H9 (cell line): ENCODE measurements at regions not wholly inside any gene's neighbourhood (a gene's known extent, or its start where the extent isn't known, plus 50 kb on each side); places are given as distances from the start of the nearest gene placed in this dataset.

Source experiments
- DNase-seq: peaks from one replicate; pipeline ENCODE4 v3.0.0-alpha.2; 2017
- H2AFZ ChIP-seq: one replicate; pipeline ENCODE4 v1.6.1; 2013; ENCODE audit warnings: mild to moderate bottlenecking, low read length, control low read depth, moderate library complexity
- H2AK5ac ChIP-seq: 2 replicates; pipeline ENCODE4 v1.6.1; 2013; ENCODE audit warnings: low read length, control low read depth, mixed read lengths; ENCODE audit not compliant: insufficient read length
- H2BK120ac ChIP-seq: one replicate; pipeline ENCODE4 v1.6.1; 2013; ENCODE audit warnings: low read depth, mild to moderate bottlenecking, low read length, control low read depth, inconsistent platforms; ENCODE audit not compliant: poor library complexity, severe bottlenecking
- H2BK12ac ChIP-seq: 2 replicates; pipeline ENCODE4 v1.6.1; 2013; ENCODE audit warnings: low read length, control low read depth, mixed read lengths, low read depth; ENCODE audit not compliant: insufficient read length
- H2BK15ac ChIP-seq: 2 replicates; pipeline ENCODE4 v1.6.1; 2013; ENCODE audit warnings: low read depth, low read length, control low read depth
- H2BK20ac ChIP-seq: one replicate; pipeline ENCODE4 v1.6.1; 2013; ENCODE audit warnings: low read depth, mild to moderate bottlenecking, low read length, control low read depth, inconsistent platforms; ENCODE audit not compliant: poor library complexity, severe bottlenecking
- H2BK5ac ChIP-seq: 2 replicates; pipeline ENCODE4 v1.6.1; 2013; ENCODE audit warnings: low read length, control low read depth, mixed read lengths; ENCODE audit not compliant: insufficient read length
- H3K14ac ChIP-seq: 2 replicates; pipeline ENCODE4 v1.6.1; 2013; ENCODE audit warnings: low read length, control low read depth; ENCODE audit not compliant: insufficient read depth
- H3K18ac ChIP-seq: 2 replicates; pipeline ENCODE4 v1.6.1; 2013; ENCODE audit warnings: low read depth, mild to moderate bottlenecking, mixed read lengths, low read length, control low read depth; ENCODE audit not compliant: insufficient read length
- H3K23ac ChIP-seq: 2 replicates; pipeline ENCODE4 v1.6.1; 2013; ENCODE audit warnings: low read length, control low read depth, mixed read lengths, low read depth; ENCODE audit not compliant: insufficient read length
- H3K23me2 ChIP-seq: 2 replicates; pipeline ENCODE4 v1.6.1; 2013; ENCODE audit warnings: low read depth, mild to moderate bottlenecking, mixed read lengths, low read length, control low read depth; ENCODE audit not compliant: insufficient read length, poor library complexity, severe bottlenecking
- H3K27ac ChIP-seq: 2 replicates; pipeline ENCODE4 v1.5.1; 2013; ENCODE audit warnings: low read length, control low read depth, mixed read lengths, low read depth; ENCODE audit not compliant: insufficient read length
- H3K27me3 ChIP-seq: 2 replicates; pipeline ENCODE4 v1.6.1; 2013; ENCODE audit warnings: low read length, control low read depth, inconsistent platforms; ENCODE audit not compliant: insufficient read depth
- H3K4ac ChIP-seq: 2 replicates; pipeline ENCODE4 v1.6.1; 2013; ENCODE audit warnings: low read depth, mild to moderate bottlenecking, control low read depth, inconsistent platforms, low read length, moderate library complexity
- H3K4me1 ChIP-seq: 2 replicates; pipeline ENCODE4 v1.6.1; 2013; ENCODE audit warnings: low read length, control low read depth, inconsistent platforms; ENCODE audit not compliant: insufficient read depth
- H3K4me2 ChIP-seq: 2 replicates; pipeline ENCODE4 v1.6.1; 2013; ENCODE audit warnings: low read length, control low read depth, mixed read lengths; ENCODE audit not compliant: insufficient read length, insufficient read depth
- H3K56ac ChIP-seq: 2 replicates; pipeline ENCODE4 v1.6.1; 2013; ENCODE audit warnings: low read depth, mild to moderate bottlenecking, mixed read lengths, low read length, control low read depth; ENCODE audit not compliant: insufficient read length
- H3K79me1 ChIP-seq: 2 replicates; pipeline ENCODE4 v1.6.1; 2013; ENCODE audit warnings: low read depth, mild to moderate bottlenecking, moderate library complexity, low read length, control low read depth, inconsistent platforms; ENCODE audit not compliant: insufficient read depth, poor library complexity, severe bottlenecking
- H3K79me2 ChIP-seq: 2 replicates; pipeline ENCODE4 v1.6.1; 2013; ENCODE audit warnings: low read length, control low read depth, inconsistent platforms; ENCODE audit not compliant: insufficient read depth
- H3K9ac ChIP-seq: 2 replicates; pipeline ENCODE4 v1.6.1; 2013; ENCODE audit warnings: low read length, control low read depth, mixed read lengths; ENCODE audit not compliant: insufficient read length; ENCODE audit errors: extremely low read depth
- H3K9me3 ChIP-seq: one replicate; pipeline ENCODE4 v1.6.1; 2013; ENCODE audit warnings: low read depth, low read length, inconsistent platforms; ENCODE audit not compliant: control insufficient read depth
- H3T11ph ChIP-seq: one replicate; pipeline ENCODE4 v1.6.1; 2013; ENCODE audit warnings: mild to moderate bottlenecking, low read length, control low read depth, inconsistent platforms
- H4K20me1 ChIP-seq: one replicate; pipeline ENCODE4 v1.6.1; 2013; ENCODE audit not compliant: control insufficient read depth, insufficient read length, insufficient read depth
- H4K5ac ChIP-seq: 2 replicates; pipeline ENCODE4 v1.6.1; 2013; ENCODE audit warnings: low read depth, mild to moderate bottlenecking, mixed read lengths, low read length, control low read depth; ENCODE audit not compliant: insufficient read length
- H4K8ac ChIP-seq: replicated peaks from 2 replicates; pipeline ENCODE4 v1.6.1; 2013; ENCODE audit warnings: low read length, control low read depth, mixed read lengths, low read depth; ENCODE audit not compliant: insufficient read length
- H4K91ac ChIP-seq: 2 replicates; pipeline ENCODE4 v1.6.1; 2013; ENCODE audit warnings: low read depth, mild to moderate bottlenecking, moderate library complexity, mixed read lengths, low read length, control low read depth; ENCODE audit not compliant: insufficient read length
- H3K27ac Mint-ChIP-seq, 3 experiments: 2 replicates in 2 of 3; 3 replicates in 1 of 3; pipeline ENCODE4 v1.8.0; 2020 to 2021; ENCODE audit warnings: mixed read lengths in 3 of 3, mild to moderate bottlenecking in 1 of 3, moderate library complexity in 1 of 3
- H3K27me3 Mint-ChIP-seq: 2 replicates; pipeline ENCODE4 v1.8.0; 2021; ENCODE audit warnings: low read depth, mild to moderate bottlenecking, moderate library complexity, mixed read lengths
- H3K36me3 Mint-ChIP-seq, 3 experiments: 2 replicates in 2 of 3; 3 replicates in 1 of 3; pipeline ENCODE4 v1.8.0; 2020 to 2021; ENCODE audit warnings: low read depth in 3 of 3, mixed read lengths in 3 of 3; ENCODE audit not compliant: insufficient read depth in 1 of 3
- H3K4me1 Mint-ChIP-seq, 2 experiments: 2 replicates each; pipeline ENCODE4 v1.8.0; 2020; ENCODE audit warnings: mixed read lengths in 2 of 2
- H3K4me3 Mint-ChIP-seq, 2 experiments: 2 replicates in 1 of 2; 3 replicates in 1 of 2; pipeline ENCODE4 v1.8.0; 2020 to 2021; ENCODE audit warnings: mild to moderate bottlenecking in 2 of 2, mixed read lengths in 2 of 2, moderate library complexity in 1 of 2
- H3K9me3 Mint-ChIP-seq, 2 experiments: 2 replicates in 1 of 2; 3 replicates in 1 of 2; pipeline ENCODE4 v1.8.0; 2020; ENCODE audit warnings: mild to moderate bottlenecking in 2 of 2, mixed read lengths in 2 of 2, moderate library complexity in 1 of 2
- CTCF ChIP-seq: fragments of 200-600 bp; sonication (generic); conservative IDR thresholded peaks from 3 replicates; pipeline ENCODE4 v1.8.0; 2021; ENCODE audit warnings: antibody characterized with exemption, mild to moderate bottlenecking
- WGBS: extraction: QIAGEN DNeasy Blood & Tissue Kit; methylation state at CpG from one replicate; pipeline ENCODE4 v1.1.7; 2013; ENCODE audit warnings: missing lambda C conversion rate, low lambda C conversion rate, mixed read lengths; ENCODE audit not compliant: insufficient read length; ENCODE audit errors: extremely low coverage; 5-methylcytosine and 5-hydroxymethylcytosine counted together

- WGBS, result no CpG with 5 or more reads among the region's 5 CpGs
- Histone ChIP-seq H4K91ac (no peak overlapping the region), H2AK5ac (no peak overlapping the region), H2BK5ac (no peak overlapping the region), H3K4me1 (no peaks in the 10 kb centered on the region), H3K23me2 (no peaks in the 10 kb centered on the region), H3K4ac (no peak overlapping the region), H2BK12ac (no peak overlapping the region), H3K18ac (no peak overlapping the region), H3K79me2 (no peaks in the 10 kb centered on the region), H3K27ac (no peak overlapping the region), H3K9ac (no peak overlapping the region), H3T11ph (no peak overlapping the region), H3K56ac (no peak overlapping the region), H2BK120ac (no peak overlapping the region), H3K9me3 (no peaks in the 10 kb centered on the region), H2BK15ac (no peak overlapping the region), H3K27me3 (no peaks in the 10 kb centered on the region), H3K4me2 (no peak overlapping the region), H2BK20ac (no peak overlapping the region), H3K23ac (no peak overlapping the region), H4K20me1 (no peaks in the 10 kb centered on the region), H4K8ac (no peak overlapping the region), H3K14ac (no peak overlapping the region), H4K5ac (no peak overlapping the region), H3K79me1 (no peaks in the 10 kb centered on the region), H2AFZ (no peak overlapping the region)
- no peaks in the 10 kb centered on the region for H3K27me3 Mint-ChIP-seq
- H3K36me3 Mint-ChIP-seq, result peaks cover 0 to 7% (median 3%) of the 10 kb centered on the region in 3 experiments; a peak in 2 of 7 replicates
- no peak for DNase-seq
- TF ChIP-seq CTCF, result no peak
- H3K4me1 Mint-ChIP-seq, result no peaks in the 10 kb centered on the region
- H3K27ac Mint-ChIP-seq, result no peak overlapping the region
- H3K4me3 Mint-ChIP-seq, result no peak overlapping the region
- H3K9me3 Mint-ChIP-seq, result peaks cover 3% of the 10 kb centered on the region in 2 experiments; a peak in 4 of 5 replicates
Observed at GRCh38 chr10:9381733-9382532, 1327.4 kb downstream of the GATA3 start.
